ENCODE measurements at regions not wholly inside any gene's neighbourhood (a gene's known extent, or its start where the extent isn't known, plus 50 kb on each side); places are given as distances from the start of the nearest gene placed in this dataset.

DNA sequence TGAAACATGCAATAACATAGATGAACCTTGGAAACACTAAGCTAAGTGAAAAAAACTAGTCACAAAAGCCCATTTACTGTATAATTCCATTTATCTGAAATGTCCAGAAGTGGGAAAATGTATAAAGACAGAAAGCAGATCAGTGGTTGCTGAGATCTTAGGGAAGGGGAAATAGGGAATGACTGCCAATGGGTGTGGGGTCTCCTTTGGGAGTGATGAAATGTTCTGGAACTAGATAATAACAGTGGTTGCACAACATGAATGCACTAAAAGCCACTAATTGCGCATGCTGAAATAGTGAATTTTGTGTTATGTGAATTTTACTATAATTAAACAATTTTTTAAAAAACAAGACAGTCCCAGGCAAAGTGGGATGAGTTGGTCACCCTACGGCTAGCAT is 472.8 kb downstream of the CCDC171 start:
- Mint-ChIP-seq H3K9me3 (no peaks in the 10 kb centered on the region), H3K4me1 (peaks cover 2% of the 10 kb centered on the region), H3K36me3 (ENCODE audit: low read depth) (no peaks in the 10 kb centered on the region), H3K27me3 (no peaks in the 10 kb centered on the region), H3K27ac (no peak overlapping the region), H3K4me3 (no peak overlapping the region)
- CTCF ChIA-PET: no interaction called here
- no peak for DNase-seq
- POLR2A ChIA-PET: no interaction called here

- Mint-ChIP-seq H3K36me3 (ENCODE audit: low read depth) (no peaks in the 10 kb centered on the region), H3K9me3 (no peaks in the 10 kb centered on the region), H3K27ac (no peak overlapping the region), H3K4me1 (peaks cover 2% of the 10 kb centered on the region), H3K27me3 (no peaks in the 10 kb centered on the region), H3K4me3 (no peak overlapping the region)
- POLR2A ChIA-PET: no interaction called here
- no peak for DNase-seq
- CTCF ChIA-PET: no interaction called here
These were observed 474.0 kb downstream of the CCDC171 start for GRCh38 chr9:16026886-16027285.

- DNase-seq: no peak
- ChIA-PET CTCF (no interaction called here), POLR2A (no interaction called here)
- H3K9me3 Mint-ChIP-seq: peaks cover 3% of the 10 kb centered on the region
- H3K4me3 Mint-ChIP-seq: no peak overlapping the region
- no peaks in the 10 kb centered on the region for H3K36me3 Mint-ChIP-seq (ENCODE audit: low read depth)
- no peak overlapping the region for H3K27ac Mint-ChIP-seq
- H3K4me1 Mint-ChIP-seq: peaks cover 2% of the 10 kb centered on the region
- no peaks in the 10 kb centered on the region for H3K27me3 Mint-ChIP-seq
These were observed 475.7 kb downstream of the CCDC171 start for GRCh38 chr9:16028548-16028947.

DNA sequence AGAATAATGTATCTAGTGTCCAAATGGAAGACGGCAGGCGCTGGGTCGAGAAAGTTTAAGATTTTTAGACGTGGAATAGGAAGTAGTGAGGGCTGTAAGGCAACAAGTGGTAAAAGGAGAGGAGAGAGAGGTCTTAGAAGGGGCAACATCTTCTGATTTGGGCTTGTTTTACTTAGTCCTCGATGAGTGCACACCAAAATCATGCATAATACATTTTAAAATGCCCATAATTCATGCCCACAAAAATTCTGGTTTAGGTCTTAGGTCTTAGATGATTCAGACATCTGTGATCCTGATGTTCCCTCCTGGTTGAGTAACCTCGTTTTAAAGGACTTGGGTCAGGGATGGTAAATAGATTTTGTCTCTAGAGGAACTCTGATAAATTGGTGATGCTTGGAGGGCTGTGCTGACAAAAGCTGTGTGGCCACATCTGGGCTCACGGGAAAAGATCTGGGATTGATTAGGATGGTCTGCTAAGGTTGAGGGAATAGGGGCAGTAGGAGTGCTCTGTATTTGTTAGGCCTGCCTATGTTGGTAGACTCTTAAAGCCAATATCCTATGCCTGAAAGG is 476.3 kb downstream of the CCDC171 start:
- no peaks in the 10 kb centered on the region for H3K36me3 Mint-ChIP-seq (ENCODE audit: low read depth)
- no peak overlapping the region for H3K27ac Mint-ChIP-seq
- no peaks in the 10 kb centered on the region for H3K27me3 Mint-ChIP-seq
- peaks cover 3% of the 10 kb centered on the region for H3K9me3 Mint-ChIP-seq
- H3K4me3 Mint-ChIP-seq: no peak overlapping the region
- POLR2A ChIA-PET: no interaction called here
- H3K4me1 Mint-ChIP-seq: peaks cover 2% of the 10 kb centered on the region
- CTCF ChIA-PET: no interaction called here
- no peak for DNase-seq

DNA sequence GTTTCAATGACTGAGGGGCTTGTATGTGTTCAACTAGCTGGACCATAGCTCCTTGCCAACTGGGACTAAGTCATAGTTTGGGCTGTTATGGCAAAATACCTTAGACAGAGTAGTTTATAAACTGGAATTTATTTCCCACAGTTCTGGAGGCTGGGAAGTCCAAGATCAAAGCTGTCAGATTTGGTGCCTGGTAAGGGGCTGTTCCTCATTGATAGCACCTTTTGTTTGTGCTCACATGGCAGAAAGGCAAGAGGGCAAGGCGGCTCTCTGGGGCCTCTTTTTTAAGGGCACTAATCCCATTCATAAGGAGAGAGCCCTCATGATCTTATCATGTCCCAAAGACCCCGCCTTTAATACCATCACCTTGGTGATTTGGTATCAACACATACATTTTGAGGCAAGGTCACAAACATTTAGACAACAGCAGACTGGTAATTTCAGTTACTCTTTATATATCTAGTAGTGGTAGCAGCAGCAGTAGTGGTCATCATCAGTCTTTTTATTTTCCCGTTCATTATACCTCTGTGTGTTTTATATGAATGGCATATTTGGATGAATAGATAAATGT is 477.0 kb downstream of the CCDC171 start:
- no peak overlapping the region for H3K4me3 Mint-ChIP-seq
- no peak overlapping the region for H3K27ac Mint-ChIP-seq
- no peaks in the 10 kb centered on the region for H3K36me3 Mint-ChIP-seq (ENCODE audit: low read depth)
- H3K9me3 Mint-ChIP-seq: peaks cover 3% of the 10 kb centered on the region
- peaks cover 2% of the 10 kb centered on the region for H3K4me1 Mint-ChIP-seq
- DNase-seq: no peak
- H3K27me3 Mint-ChIP-seq: no peaks in the 10 kb centered on the region
- CTCF ChIA-PET: no interaction called here
- POLR2A ChIA-PET: no interaction called here

DNA sequence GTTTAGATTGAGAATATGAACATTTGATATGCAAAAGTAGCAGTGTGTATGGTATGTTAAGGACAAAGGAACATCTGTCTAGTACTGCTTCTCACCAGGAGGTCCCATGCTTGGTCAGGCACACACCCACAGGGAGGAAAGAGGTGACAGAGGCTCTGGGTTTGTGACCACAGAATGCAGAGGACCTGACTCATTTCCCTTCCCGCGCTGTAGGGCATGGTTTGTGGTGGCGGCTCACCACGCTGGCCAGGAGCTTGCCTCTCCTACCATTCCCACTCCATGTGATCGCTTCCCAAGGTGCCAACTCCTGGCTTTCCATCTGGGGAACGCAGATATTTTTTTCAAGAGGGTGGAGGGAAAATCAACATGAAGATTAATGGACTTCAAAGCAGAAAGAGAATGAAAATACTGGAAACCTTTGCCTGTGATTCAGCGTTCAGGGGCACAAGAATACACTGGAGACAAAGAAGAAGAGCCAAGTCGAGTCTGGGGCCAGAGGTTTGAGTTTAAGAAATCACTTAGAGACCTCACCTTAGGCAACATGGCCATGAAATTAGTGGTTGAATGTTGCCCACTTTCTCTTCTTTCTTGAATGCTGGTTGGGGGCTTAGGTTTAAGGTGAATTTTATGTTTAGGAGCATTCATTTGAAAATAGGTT is 477.8 kb downstream of the CCDC171 start:
- Mint-ChIP-seq H3K27me3 (no peaks in the 10 kb centered on the region), H3K9me3 (peaks cover 3% of the 10 kb centered on the region), H3K36me3 (ENCODE audit: low read depth) (no peaks in the 10 kb centered on the region), H3K27ac (no peak overlapping the region), H3K4me3 (no peak overlapping the region), H3K4me1 (peaks cover 2% of the 10 kb centered on the region)
- POLR2A ChIA-PET: no interaction called here
- DNase-seq: peak; percentile 23
- CTCF ChIA-PET: no interaction called here

- POLR2A ChIA-PET: no interaction called here
- H3K9me3 Mint-ChIP-seq: peaks cover 3% of the 10 kb centered on the region
- peaks cover 2% of the 10 kb centered on the region for H3K4me1 Mint-ChIP-seq
- CTCF ChIA-PET: no interaction called here
- no peaks in the 10 kb centered on the region for H3K27me3 Mint-ChIP-seq
- H3K36me3 Mint-ChIP-seq (ENCODE audit: low read depth): no peaks in the 10 kb centered on the region
- no peak for DNase-seq
- H3K4me3 Mint-ChIP-seq: no peak overlapping the region
- H3K27ac Mint-ChIP-seq: no peak overlapping the region
These were observed 478.6 kb downstream of the CCDC171 start for GRCh38 chr9:16031486-16031885.

GRCh38 chr9:16031971-16032370 is 479.1 kb downstream of the CCDC171 start:
- CTCF ChIA-PET: no interaction called here
- no peaks in the 10 kb centered on the region for H3K27me3 Mint-ChIP-seq
- peaks cover 2% of the 10 kb centered on the region for H3K4me1 Mint-ChIP-seq
- POLR2A ChIA-PET: no interaction called here
- DNase-seq: no peak
- no peaks in the 10 kb centered on the region for H3K36me3 Mint-ChIP-seq (ENCODE audit: low read depth)
- peaks cover 3% of the 10 kb centered on the region for H3K9me3 Mint-ChIP-seq
- H3K4me3 Mint-ChIP-seq: no peak overlapping the region
- no peak overlapping the region for H3K27ac Mint-ChIP-seq

DNA sequence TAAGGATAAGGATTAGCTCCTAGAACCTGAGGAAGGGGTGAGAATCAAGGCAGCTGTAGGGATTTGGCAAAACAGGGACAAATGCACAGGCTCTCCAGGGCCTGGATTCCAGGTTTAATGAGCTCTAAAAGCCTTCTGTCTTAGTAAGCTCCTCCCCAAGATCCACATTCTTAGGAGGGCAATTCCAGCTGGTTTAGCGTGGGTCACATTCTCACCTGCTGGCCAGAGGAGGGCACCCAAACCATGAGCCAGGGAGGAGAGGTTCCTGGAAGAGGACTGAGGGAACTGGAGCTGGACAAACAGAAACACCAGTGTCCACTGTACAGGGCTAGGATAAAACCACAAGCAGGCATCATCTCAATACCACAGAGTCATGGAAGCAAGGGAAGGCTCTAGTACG is 480.0 kb downstream of the CCDC171 start:
- H3K27ac Mint-ChIP-seq: no peak overlapping the region
- ChIA-PET CTCF (no interaction called here), POLR2A (no interaction called here)
- DNase-seq: no peak
- H3K9me3 Mint-ChIP-seq: peaks cover 3% of the 10 kb centered on the region
- no peak overlapping the region for H3K4me3 Mint-ChIP-seq
- H3K27me3 Mint-ChIP-seq: no peaks in the 10 kb centered on the region
- no peaks in the 10 kb centered on the region for H3K36me3 Mint-ChIP-seq (ENCODE audit: low read depth)
- peaks cover 2% of the 10 kb centered on the region for H3K4me1 Mint-ChIP-seq

DNA sequence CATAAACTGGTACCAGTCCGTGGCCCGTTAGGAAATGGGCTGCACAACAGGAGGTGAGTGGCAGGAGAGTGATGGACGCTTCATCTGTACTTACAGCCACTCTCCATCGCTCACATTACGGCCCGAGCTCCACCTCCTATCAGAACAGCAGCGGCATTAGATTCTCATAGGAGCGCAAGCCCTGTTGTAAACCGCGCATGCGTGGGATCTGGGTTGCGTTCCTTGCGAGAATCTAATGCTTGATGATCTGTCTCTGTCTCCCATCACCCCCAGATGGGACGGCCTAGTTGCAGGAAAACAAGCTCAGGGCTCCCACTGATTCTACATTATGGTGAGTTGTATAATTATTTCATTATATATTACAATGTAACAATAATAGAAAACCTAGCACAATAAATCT is 480.4 kb downstream of the CCDC171 start:
- POLR2A ChIA-PET: no interaction called here
- DNase-seq: no peak
- no peak overlapping the region for H3K27ac Mint-ChIP-seq
- CTCF ChIA-PET: no interaction called here
- H3K27me3 Mint-ChIP-seq: no peaks in the 10 kb centered on the region
- no peak overlapping the region for H3K4me3 Mint-ChIP-seq
- peaks cover 3% of the 10 kb centered on the region for H3K9me3 Mint-ChIP-seq
- H3K4me1 Mint-ChIP-seq: peaks cover 2% of the 10 kb centered on the region
- no peaks in the 10 kb centered on the region for H3K36me3 Mint-ChIP-seq (ENCODE audit: low read depth)

- Mint-ChIP-seq H3K9me3 (peaks cover 3% of the 10 kb centered on the region), H3K27ac (no peak overlapping the region), H3K27me3 (no peaks in the 10 kb centered on the region), H3K36me3 (ENCODE audit: low read depth) (no peaks in the 10 kb centered on the region), H3K4me3 (no peak overlapping the region), H3K4me1 (peaks cover 2% of the 10 kb centered on the region)
- no peak for DNase-seq
- POLR2A ChIA-PET: no interaction called here
- CTCF ChIA-PET: no interaction called here
These were observed 481.3 kb downstream of the CCDC171 start for GRCh38 chr9:16033921-16034691.

DNA sequence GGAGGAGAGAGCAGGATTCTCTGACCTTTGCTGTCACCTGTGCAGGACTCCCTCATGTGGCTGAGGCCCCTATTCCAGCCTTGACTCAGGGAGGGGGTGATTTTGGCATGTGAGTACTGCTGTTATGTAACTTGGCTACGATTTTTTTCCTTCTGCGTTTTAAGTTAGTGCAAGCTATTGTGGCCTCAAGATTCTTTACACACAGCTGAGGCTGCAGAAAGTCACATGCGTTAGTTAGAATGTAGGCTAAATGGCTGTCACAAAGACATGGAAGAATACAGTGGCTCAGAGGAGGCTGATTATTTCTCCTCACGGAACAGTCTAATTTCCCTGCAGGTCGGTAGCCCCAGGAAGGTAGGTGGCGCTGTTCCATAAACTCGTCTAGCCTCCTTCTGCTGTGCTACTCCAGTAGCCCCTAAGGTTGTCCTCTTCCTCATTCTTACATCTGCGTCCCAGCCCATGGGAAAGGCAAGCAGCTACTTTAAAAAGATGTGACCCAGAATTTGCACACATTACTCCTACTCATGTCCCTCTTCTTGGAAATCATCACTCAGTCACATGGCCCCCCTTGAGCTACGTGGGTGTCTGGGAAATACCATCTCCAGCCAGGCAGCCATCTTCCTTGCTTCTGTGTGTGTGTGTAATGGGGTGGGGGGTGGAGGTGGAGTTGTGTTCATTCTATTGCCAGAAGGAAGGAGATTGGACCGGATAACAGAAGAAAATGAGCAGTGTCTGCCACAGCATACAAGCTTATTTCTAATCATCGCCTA is 486.6 kb downstream of the CCDC171 start:
- H3K27ac Mint-ChIP-seq: no peak overlapping the region

GRCh38 chr9:16039988-16040761 is 487.3 kb downstream of the CCDC171 start:
- ChIA-PET CTCF (no interaction called here), POLR2A (no interaction called here)
- H3K9me3 Mint-ChIP-seq: no peaks in the 10 kb centered on the region
- no peak for DNase-seq
- H3K27ac Mint-ChIP-seq: no peak overlapping the region
- H3K4me1 Mint-ChIP-seq: no peaks in the 10 kb centered on the region
- no peaks in the 10 kb centered on the region for H3K36me3 Mint-ChIP-seq (ENCODE audit: low read depth)
- H3K4me3 Mint-ChIP-seq: no peak overlapping the region
- H3K27me3 Mint-ChIP-seq: no peaks in the 10 kb centered on the region

More for the DNA sequence above, 486.6 kb downstream of the CCDC171 start:
- POLR2A ChIA-PET: no interaction called here
- Mint-ChIP-seq H3K9me3 (no peaks in the 10 kb centered on the region), H3K4me1 (no peaks in the 10 kb centered on the region), H3K27me3 (no peaks in the 10 kb centered on the region), H3K4me3 (no peak overlapping the region), H3K36me3 (ENCODE audit: low read depth) (no peaks in the 10 kb centered on the region)
- CTCF ChIA-PET: no interaction called here
- DNase-seq: no peak

All from activated CD4-positive, alpha-beta memory T cell treated with anti-CD3 and anti-CD28 coated beads, Interleukin-2, amount 10 ng/mL, durations not matched to agents 7 days and 5 days (primary cell).